GM06990 (cell line): ENCODE measurements at regions not wholly inside any gene's neighbourhood (a gene's known extent, or its start where the extent isn't known, plus 50 kb on each side); places are given as distances from the start of the nearest gene placed in this dataset.

ENCODE experiments used
- DNase-seq: peaks from one replicate; pipeline ENCODE4 v3.0.0-alpha.2; 2011; ENCODE audit not compliant: insufficient read length; ENCODE audit errors: extremely low read depth
- H3K27me3 ChIP-seq: replicated peaks from 2 replicates; pipeline ENCODE4 v1.6.0; 2011; ENCODE audit warnings: low read length; ENCODE audit not compliant: control insufficient read depth, insufficient read depth
- H3K36me3 ChIP-seq: 2 replicates; pipeline ENCODE4 v1.5.1; 2011; ENCODE audit warnings: low read length; ENCODE audit not compliant: control insufficient read depth, insufficient read depth
- H3K4me3 ChIP-seq: replicated peaks from 2 replicates; pipeline ENCODE4 v1.5.1; 2011; ENCODE audit warnings: low read depth, mild to moderate bottlenecking, control low read depth, low read length
- TF ChIP-seq, protein P1 (sequence below): IDR thresholded peaks from 2 replicates; pipeline ENCODE4 v1.5.1; 2011; ENCODE audit warnings: low read length, control low read depth, mild to moderate bottlenecking, inconsistent platforms; ENCODE audit not compliant: insufficient read depth, poor library complexity, severe bottlenecking

DNA sequence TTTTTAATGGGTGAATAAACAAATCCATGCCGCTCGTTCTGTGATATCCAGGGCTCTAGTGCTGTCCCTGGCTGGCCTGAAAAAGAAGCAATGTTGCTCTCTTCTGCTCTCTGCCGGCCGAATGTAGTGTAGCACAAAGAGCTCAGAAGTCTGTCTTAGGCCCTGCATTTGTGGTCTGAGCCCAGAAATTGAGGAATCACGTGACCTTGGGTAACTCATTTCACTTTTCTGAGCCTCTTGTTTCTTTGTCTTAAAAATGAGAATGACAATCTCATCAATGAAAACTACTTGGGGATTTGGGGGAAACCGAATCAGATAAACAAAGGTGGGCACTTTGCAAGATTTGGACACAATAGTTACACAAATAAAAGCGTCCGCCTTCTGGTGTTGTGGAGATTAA lies 381.6 kb upstream of the ASIC2 start:
- TF ChIP-seq, protein P1, sequence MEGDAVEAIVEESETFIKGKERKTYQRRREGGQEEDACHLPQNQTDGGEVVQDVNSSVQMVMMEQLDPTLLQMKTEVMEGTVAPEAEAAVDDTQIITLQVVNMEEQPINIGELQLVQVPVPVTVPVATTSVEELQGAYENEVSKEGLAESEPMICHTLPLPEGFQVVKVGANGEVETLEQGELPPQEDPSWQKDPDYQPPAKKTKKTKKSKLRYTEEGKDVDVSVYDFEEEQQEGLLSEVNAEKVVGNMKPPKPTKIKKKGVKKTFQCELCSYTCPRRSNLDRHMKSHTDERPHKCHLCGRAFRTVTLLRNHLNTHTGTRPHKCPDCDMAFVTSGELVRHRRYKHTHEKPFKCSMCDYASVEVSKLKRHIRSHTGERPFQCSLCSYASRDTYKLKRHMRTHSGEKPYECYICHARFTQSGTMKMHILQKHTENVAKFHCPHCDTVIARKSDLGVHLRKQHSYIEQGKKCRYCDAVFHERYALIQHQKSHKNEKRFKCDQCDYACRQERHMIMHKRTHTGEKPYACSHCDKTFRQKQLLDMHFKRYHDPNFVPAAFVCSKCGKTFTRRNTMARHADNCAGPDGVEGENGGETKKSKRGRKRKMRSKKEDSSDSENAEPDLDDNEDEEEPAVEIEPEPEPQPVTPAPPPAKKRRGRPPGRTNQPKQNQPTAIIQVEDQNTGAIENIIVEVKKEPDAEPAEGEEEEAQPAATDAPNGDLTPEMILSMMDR = peak; percentile 77
- Histone ChIP-seq H3K36me3 (no peaks in the 10 kb centered on the region), H3K27me3 (no peaks in the 10 kb centered on the region), H3K4me3 (no peak overlapping the region)
- no peak for DNase-seq

GRCh38 chr17:33676444-33676843 lies 383.3 kb upstream of the ASIC2 start:
- TF ChIP-seq, protein P1 = no peak
- H3K36me3 ChIP-seq = no peaks in the 10 kb centered on the region
- DNase-seq = no peak
- no peak overlapping the region for H3K4me3 ChIP-seq
- H3K27me3 ChIP-seq = no peaks in the 10 kb centered on the region

GRCh38 chr17:33679595-33679994 lies 386.5 kb upstream of the ASIC2 start:
- Histone ChIP-seq H3K27me3 (no peaks in the 10 kb centered on the region), H3K36me3 (no peaks in the 10 kb centered on the region), H3K4me3 (no peak overlapping the region)
- no peak for DNase-seq
- TF ChIP-seq, protein P1 = no peak

DNA sequence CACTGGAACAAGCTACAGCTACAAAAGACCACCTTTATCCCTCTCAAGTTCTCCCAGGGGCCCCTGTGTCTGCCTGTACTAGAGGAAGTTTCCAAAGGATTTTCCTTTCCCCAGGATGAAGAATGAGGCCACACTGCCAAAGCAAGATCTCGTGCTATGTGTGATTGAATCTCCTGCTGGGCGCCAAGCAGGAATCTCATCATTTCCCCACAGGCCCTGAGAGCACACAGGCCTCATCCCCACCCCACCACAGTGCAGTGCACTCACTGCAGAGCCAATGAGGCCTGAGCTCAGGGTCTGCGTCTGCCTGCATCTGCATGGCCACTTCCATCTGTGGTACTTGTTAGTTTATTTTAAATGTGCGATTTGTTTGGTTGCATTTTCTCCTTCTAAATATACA lies 387.4 kb upstream of the ASIC2 start:
- no peaks in the 10 kb centered on the region for H3K36me3 ChIP-seq
- TF ChIP-seq, protein P1 = no peak
- 0 out of 2 replicates have a peak, but pooled peaks cover 1% of the 10 kb centered on the region for H3K27me3 ChIP-seq

GRCh38 chr17:33682599-33682998 lies 389.5 kb upstream of the ASIC2 start:
- TF ChIP-seq, protein P1 = no peak
- DNase-seq = no peak
- peaks cover 1% of the 10 kb centered on the region; the same call in 1 of the 2 replicates for H3K27me3 ChIP-seq

More for the DNA sequence above, 387.4 kb upstream of the ASIC2 start:
- H3K4me3 ChIP-seq = no peak overlapping the region
- DNase-seq = no peak

DNA sequence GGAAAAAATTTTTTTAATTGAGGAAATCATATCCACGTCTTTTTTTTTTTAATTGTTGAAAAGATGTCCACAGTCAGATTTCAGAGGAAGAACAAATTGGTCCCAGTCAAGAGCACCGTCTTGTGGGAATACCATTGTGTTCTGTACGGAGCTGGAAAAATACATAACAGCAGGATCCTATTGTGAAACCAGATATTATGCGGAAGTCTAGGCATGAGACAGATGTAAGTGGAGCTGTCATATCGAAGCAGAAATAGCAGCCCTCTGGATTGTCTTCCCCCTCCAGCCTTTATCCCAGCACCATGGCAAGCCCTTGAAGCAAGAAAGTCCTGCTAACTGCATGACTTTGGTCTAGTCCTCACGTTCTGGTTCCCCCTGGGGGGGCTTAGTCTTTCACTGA lies 391.6 kb upstream of the ASIC2 start:
- DNase-seq = no peak
- H3K36me3 ChIP-seq = no peaks in the 10 kb centered on the region
- H3K4me3 ChIP-seq = no peak overlapping the region
- H3K27me3 ChIP-seq = peaks cover 1% of the 10 kb centered on the region; the same call in 1 of the 2 replicates
- TF ChIP-seq, protein P1 = no peak

More at GRCh38 chr17:33682599-33682998, 389.5 kb upstream of the ASIC2 start:
- Histone ChIP-seq H3K36me3 (no peaks in the 10 kb centered on the region), H3K4me3 (no peak overlapping the region)
